Spleen (tissue), 7 donors: ENCODE measurements at regions not wholly inside any gene's neighbourhood (a gene's known extent, or its start where the extent isn't known, plus 50 kb on each side); places are given as distances from the start of the nearest gene placed in this dataset.
A peak's percentile ranks its signal among the peaks of the same experiment; 100 is the strongest.
"Not testable (repeated sequence)": the region's sequence is repeated elsewhere in the genome, so short reads cannot be mapped to it uniquely, and the experiment has no call there.

ENCODE experiments used
- POLR2A ChIP-seq, 3 donors: fragments of 450-650 bp; IDR thresholded peaks; one replicate each; pipeline ENCODE4 v1.5.1; 2017; ENCODE audit warnings: antibody characterized with exemption in 3 of 3, mild to moderate bottlenecking in 1 of 3
- POLR2AphosphoS5 ChIP-seq, 3 donors: sonication (generic); formaldehyde crosslinking; IDR thresholded peaks; one replicate each; pipeline ENCODE4 v1.5.1; 2017; ENCODE audit warnings: antibody characterized with exemption in 3 of 3
- TF ChIP-seq, protein P1 (sequence below), 11 experiments: fragments of 200-600 bp in 7 of 11; fragments of 450-650 bp in 4 of 11; sonication (generic) in 4 of 11; IDR thresholded peaks in 8 of 11; conservative IDR thresholded peaks in 3 of 11; 1 replicate in 7 of 11; 2 replicates in 4 of 11; pipeline versions ENCODE4 v1.4.0 to v1.8.0; 2016 to 2021; ENCODE audit warnings: antibody characterized with exemption in 11 of 11, inconsistent platforms in 4 of 11, mild to moderate bottlenecking in 1 of 11
- donor health status: DM: no; HTN: no; CAD: no; lungs with moderate emphysema.
- donor health status: DM: no; HTN: no; CAD: no.
- donor health status: DM: no; HTN: no; CAD: no.

DNA sequence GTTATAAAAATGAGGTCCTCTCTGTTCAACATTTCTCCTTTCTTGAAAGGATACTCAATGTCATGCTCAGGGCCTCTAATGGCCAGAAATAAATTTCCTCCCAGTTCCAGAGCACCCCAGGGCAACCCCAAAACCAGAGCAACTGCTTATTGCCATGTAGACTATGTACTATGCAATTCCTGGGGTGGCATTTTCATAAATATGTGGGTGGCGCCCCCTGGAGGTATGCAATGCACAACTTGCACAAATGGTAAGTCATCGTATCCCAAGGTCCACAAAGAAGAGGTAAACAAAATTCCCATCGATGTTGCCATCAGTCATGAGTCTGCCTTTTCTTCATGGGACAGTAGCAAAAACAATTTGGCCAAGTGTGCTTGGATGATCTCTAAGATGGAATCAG lies 98.6 kb upstream of the DEFB108B start:
- TF ChIP-seq, protein P1, sequence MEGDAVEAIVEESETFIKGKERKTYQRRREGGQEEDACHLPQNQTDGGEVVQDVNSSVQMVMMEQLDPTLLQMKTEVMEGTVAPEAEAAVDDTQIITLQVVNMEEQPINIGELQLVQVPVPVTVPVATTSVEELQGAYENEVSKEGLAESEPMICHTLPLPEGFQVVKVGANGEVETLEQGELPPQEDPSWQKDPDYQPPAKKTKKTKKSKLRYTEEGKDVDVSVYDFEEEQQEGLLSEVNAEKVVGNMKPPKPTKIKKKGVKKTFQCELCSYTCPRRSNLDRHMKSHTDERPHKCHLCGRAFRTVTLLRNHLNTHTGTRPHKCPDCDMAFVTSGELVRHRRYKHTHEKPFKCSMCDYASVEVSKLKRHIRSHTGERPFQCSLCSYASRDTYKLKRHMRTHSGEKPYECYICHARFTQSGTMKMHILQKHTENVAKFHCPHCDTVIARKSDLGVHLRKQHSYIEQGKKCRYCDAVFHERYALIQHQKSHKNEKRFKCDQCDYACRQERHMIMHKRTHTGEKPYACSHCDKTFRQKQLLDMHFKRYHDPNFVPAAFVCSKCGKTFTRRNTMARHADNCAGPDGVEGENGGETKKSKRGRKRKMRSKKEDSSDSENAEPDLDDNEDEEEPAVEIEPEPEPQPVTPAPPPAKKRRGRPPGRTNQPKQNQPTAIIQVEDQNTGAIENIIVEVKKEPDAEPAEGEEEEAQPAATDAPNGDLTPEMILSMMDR (IDR thresholded peaks at IDR 0.05 in 8 of 11, conservative IDR thresholded peaks at IDR 0.05 in 3 of 11): peak in 2 of 11 experiments; percentile 16 to 20
- TF ChIP-seq POLR2AphosphoS5, POLR2A (IDR thresholded peaks at IDR 0.05): not testable (repeated sequence)
